Stimulated activated CD4-positive, alpha-beta T cell treated with anti-CD3 and anti-CD28 coated beads, Interleukin-2, amount 100 ng/mL, for 48 hours (primary cell): ENCODE measurements at regions not wholly inside any gene's neighbourhood (a gene's known extent, or its start where the extent isn't known, plus 50 kb on each side); places are given as distances from the start of the nearest gene placed in this dataset.
"Not testable (repeated sequence)": the region's sequence is repeated elsewhere in the genome, so short reads cannot be mapped to it uniquely, and the experiment has no call there.

Experiments used
- DNase-seq, 2 donors: peaks; one replicate each; pipeline ENCODE4 v3.0.0-alpha.2; 2020

DNA sequence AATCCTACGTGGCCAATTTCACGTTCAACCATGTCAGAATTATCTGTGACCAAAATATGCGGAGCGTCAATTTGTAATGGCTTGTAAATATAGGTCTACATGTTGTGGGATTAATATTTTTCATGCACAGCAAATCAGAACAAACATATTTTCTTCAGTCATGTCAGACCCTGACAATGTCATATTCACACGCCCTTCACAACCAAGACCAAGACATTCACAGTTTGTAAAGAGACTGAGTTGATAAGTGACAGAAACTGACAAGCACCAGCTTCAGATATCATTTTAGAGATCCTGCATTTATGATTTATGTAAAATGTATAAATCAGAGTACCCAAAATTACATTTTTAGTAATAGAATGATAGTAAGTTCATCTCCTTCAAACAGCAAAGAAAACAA is 57.3 kb upstream of the NOVA1 start:
- DNase-seq, result no peak

DNA sequence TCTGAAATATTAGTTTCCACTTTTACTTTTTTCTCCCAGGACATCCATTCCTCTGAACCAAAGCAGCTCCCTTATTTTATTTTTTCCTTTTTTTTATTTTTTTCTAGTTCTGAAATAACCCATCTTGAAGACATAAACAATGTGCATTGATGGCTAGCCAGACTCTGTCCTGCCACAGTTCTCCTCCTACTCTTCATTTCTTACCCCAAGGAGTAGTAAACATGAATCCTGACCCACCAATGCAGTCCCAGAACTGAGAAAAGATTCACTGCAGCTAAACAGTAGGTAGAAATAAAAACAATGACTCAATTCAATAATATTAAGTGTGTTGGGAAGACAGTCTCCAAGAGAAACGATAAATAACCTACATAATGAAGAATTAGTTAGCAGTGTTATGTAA is 65.7 kb upstream of the NOVA1 start:
- DNase-seq, result no peak

DNA sequence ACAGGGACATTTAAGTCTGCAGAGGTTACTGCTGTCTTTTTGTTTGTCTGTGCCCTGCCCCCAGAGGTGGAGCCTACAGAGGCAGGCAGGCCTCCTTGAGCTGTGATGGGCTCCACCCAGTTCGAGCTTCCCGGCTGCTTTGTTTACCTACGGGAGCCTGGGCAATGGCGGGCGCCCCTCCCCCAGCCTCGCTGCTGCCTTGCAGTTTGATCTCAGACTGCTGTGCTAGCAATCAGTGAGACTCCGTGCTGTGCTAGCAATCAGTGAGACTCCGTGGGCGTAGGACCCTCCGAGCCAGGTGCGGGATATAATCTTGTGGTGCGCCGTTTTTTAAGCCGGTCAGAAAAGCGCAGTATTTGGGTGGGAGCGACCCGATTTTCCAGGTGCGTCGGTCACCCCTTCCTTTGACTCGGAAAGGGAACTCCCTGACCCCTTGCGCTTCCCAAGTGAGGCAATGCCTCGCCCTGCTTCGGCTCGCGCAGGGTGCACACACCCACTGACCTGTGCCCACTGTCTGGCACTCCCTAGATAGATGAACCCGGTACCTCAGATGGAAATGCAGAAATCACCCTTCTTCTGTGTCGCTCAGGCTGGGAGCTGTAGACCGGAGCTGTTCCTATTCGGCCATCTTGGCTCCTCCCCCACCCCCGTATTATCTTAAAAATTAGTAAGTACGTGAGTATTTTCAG is 81.0 kb upstream of the NOVA1 start:
- not testable (repeated sequence) for DNase-seq

DNA sequence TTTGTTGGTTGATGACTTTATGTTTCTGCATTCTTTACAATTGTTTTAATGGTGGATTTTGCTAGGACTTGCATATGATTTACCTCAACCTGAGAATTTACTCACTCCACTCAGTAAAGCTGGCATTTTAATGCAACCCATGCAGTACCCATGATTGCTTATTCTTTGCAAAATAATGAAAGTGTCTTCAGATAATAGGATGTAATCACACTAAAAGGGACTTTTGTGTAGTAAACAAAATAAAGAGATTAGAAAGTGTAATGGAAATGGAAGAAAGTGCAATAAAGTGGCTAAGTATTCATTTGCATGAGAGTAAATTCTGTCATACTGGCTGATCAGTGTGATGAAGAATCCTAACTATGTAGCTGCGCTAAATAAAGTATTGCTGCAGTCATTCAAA is 87.6 kb upstream of the NOVA1 start:
- DNase-seq, result no peak

DNA sequence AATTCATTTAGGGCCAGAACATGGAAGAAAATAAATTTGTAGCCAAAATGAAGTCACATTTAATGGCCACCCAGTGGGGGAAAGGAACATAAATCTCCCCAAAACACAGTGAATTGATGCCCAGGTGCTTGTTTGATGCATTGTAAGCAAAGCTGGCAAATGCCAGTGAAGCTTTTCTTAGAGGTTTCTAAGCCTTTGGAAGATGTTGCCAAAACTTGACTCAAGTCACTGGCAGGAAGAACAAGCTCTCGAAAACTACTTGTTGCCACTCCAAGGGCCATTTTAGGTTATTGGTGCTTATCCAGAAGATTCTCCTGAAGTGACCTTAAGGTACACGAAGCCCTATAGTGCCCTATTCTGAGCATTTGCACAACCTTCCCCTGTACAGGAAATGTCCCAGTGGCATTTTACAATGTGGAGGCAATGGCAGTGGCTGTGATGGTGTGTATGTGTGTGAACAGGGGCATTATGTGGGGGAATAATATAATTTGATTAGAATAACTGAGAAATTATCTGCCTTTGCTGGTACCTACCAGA is 89.5 kb upstream of the NOVA1 start:
- DNase-seq, result no peak

DNA sequence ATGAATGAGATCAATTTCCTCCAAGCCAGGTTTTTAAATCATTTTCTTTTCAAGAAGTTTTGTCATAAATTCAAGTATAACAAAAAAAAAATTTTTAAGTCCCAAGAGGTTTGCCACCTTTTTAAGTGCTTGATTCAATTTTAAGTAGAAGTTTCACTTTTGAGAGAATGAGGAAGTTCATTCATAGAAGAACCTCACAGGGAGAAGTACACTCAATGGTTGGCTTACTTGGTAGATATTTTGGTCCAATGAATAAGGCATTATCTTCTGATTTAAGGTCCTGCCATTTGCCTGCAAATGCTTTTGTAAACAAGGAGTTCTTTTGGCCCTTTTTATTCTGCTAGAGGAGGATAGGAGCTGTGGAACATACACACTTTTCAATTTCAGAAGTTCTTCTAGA is 96.7 kb upstream of the NOVA1 start:
- no peak for DNase-seq

DNA sequence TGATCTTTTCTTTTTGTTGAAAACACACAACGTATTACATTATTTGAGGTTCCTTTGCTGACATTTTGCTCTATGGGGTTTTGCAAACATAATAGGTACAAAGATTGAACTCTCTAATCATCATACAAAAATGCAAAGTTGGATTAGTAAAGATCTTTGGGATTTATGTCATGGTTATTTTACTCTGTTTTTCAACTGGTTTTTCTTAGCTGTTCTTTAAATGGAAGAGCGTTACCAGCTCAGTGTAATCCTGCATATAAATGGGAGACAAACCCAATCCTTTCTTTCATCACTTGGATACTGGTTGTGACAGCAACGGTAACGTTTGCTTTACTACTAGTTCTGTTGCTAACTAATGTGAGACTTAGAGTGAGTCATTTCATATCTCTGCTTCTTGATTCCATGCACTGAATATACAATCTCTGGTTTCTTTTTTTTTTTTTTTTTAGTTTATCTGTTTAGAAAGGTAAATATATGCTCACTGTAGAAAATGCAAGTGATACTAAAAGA is 104.9 kb upstream of the NOVA1 start:
- no peak for DNase-seq

DNA sequence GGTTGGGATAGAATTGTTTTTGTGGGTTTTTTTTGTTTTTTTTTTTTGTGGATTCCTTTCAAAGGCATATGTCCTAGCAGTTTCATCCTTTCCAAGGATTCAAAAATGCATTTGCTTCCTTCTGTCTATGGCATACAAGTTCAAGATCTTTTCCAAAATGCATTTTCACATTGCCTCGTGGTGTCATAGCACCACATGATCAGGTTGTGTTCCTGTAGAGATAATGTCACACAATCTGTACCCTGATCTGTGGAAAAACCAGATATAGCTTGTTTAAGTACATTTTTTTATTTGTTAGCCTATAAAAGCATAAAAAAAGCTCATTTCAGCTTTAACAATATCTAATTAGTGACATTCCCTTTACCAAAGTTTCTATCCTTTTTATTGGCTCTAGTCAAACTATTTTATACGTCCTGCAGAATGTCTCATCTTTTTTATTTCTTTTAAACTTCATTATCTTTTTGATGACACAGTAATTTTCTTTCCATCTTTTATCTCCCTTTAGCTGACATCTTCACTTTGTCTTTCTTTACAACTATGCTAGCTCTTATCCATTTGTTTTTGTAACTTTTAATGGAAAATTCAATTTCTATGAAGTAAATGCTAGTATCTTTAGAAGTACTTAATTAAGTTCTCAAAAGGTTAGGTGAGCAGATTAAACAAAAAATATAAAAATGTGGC is 106.0 kb upstream of the NOVA1 start:
- no peak for DNase-seq

DNA sequence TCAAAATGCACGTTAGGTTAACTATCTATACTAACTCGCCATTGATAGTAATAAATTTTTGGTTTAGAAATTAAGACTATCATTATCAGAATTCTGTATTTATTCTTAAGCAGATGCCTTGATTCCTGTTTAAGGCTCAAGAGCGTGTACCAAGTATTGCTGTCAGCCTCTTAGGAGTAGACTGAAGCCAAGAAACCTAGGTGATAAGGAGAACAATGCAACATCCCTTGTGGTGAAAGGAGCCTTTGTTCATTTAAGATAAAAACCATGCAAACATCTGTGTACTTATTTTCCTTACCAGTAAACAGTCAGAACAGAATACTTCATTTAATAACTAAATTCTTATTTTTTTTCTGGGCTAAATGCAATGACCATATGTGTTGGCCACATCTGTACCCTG is 109.4 kb upstream of the NOVA1 start:
- no peak for DNase-seq

DNA sequence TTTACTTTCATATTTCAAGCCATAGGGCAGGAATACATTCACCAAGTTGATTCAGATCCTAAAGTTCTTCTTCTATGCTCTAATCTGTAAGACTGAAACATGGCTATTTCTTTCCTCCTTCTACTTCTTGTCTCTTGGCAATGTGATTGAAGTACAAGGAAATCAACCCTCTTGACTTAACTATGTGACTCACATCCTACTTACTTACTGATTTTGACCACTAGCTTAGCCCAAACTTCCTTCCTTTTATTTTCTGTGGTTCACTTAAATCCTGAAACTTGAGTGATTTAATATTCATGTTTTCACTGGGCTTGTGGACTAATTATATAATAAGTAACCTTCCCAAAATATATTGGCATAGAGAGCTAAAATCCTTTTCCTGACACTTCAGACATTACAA is 111.2 kb upstream of the NOVA1 start:
- DNase-seq, result no peak

DNA sequence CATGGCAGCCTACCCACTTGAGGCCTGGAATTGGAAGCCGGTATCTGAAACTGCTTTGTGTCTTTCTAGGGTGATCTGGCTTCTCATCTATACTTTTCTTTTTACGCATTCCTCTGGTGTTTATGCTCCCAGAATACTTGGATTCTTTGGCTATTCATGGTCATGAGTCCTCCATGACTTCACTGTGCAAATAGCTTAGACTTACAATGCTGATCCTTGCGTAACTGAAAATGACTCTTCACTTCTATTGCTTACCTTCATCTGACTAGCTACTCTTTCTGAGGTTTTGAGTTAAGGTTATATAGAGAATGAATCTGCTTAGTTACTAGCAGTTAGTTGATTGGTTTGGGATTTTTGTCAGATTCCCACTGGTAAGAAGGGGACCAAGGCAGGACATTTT is 121.7 kb upstream of the NOVA1 start:
- no peak for DNase-seq

DNA sequence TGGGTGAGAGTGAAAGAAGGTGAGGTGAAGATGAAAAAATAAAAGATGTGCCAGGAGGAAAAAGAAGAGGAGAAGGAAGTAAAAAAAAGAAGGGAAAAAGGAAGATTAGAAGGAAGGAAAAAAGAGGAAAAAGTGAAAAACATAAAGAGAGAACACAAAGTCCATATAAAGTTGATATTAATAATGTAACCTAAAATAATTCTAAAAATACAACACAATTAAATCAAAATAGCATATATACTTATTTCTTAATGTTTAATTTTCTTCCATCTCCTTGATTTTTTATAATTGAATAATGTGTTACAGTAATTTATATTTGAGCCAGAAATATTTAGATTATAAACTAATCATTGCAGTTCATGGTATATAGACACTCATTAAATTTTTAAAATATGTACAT is 124.4 kb upstream of the NOVA1 start:
- no peak for DNase-seq

DNA sequence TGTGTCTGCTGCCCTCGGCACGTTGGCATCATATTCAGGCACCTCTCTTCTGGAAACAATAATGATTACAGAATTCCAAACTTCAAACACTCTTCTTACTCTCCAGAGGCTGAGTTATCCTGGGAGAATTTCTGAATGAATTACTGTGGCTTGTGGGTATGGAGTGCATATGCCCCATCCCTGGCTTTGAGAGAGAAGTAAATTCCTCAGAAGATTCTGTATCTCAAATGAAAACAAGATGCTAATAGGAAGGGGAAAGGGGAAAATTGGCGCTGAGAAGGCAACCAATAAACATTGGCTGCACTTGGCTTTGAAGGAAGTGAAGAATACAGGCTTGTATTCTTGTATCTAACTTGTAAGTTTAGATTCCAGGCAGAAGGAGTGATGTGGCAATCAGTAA is 132.0 kb upstream of the NOVA1 start:
- no peak for DNase-seq

DNA sequence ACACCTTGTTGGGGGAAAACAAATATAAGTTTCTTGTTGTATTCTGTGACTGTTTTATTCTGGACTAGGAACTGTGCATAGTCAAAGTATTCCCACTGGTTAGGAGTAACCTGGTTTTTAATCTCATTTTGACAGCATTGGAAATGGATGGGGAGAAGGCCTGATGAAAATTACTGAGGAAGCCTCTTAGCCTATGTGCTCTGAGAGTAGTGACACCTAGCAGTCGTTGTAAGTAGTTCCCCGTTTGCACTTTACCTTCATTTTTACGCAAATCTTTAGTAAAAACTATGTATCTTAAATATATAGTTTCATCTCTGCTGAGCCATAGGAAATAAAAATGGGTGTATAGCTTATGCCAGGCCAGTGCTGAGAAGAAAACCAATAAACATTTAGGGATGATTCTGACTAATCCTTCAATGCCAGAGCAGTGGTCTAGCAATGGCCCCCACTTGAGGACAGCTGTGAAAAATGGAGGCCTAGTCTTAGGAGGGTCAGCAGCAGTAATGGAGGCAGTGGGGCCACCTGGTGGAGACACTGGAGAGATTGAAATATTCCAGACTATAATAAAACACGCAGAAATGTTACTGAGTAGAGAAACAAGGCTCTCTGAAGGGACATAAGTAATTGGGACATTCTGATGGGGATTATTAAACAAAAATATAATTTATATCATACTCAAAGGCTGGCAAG is 133.2 kb upstream of the NOVA1 start:
- DNase-seq, result no peak

DNA sequence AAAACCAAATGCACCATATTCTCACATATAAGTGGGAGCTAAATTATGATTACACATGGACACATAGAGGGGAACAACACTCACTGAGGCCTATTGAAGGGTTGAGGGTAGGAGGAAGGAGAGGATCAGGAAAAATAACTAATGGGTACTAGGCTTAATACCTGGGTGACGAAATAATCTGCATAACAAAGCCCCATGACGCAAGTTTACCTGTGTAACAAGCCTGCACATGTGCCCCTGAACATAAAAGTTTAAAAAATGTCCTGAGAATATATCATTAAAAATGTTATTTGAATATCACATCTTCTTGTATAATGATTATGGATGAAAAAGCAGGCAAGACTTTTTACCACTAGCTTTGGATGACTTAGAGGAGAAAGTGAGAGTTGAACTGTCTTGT is 138.0 kb upstream of the NOVA1 start:
- DNase-seq, result no peak

DNA sequence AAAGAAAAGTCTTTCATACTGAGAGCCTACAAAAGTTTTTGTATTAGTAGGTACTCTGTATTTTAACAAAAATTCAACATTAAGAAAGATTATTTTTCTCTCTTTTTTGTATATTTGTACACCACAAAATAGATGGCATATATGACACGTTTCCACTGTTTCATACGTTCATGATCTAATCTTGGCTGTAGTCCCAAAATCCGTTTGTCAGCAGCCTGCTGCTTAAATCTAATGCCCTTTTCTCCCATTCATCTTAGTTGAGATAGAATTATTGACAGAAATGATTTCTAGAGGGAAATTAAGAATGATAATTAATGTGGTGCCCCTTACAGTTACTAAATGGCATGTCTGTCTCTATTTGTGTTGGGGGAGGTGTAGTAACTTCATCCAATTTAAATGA is 140.7 kb upstream of the NOVA1 start:
- no peak for DNase-seq

DNA sequence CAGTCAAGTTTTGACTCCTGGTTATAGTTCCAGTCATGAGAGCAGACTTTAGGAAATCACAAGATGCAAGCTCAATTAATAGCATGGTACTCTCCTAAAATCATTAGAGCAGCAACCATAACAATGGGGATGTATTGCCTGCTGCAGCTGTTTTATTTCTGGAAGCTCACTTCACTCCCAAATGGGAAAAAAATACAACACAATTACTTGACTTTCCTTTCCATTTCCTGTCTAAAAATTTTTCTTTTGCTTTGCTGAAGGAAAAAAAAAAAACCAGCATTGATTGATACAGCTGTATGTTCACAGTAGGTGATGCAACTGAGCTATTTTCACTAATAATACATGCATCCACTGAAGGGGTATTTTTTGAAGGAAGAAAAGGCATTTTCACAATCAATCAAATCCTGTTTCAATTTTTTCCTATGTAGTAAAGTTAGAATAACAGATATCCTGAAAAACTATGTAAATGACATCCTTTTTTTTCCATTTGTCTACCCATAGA is 143.9 kb upstream of the NOVA1 start:
- no peak for DNase-seq

DNA sequence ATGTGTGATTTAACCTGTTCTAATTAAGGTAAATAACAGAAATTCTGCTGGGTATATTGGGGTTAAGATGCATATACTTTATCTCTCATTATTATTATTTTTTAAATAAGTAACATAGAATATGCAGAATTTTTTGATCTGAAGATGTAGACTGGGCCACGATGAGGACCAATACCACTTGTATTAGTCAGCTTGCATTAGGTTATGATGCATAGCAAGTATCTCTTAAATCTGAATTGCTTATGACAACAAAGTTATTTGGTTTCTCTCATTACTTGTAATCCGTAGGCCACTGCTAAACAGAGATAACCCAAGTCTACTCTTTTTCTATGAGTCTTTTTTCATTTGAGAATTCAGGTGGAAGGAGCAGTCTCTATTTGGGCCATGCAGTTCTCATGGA is 145.5 kb upstream of the NOVA1 start:
- no peak for DNase-seq

DNA sequence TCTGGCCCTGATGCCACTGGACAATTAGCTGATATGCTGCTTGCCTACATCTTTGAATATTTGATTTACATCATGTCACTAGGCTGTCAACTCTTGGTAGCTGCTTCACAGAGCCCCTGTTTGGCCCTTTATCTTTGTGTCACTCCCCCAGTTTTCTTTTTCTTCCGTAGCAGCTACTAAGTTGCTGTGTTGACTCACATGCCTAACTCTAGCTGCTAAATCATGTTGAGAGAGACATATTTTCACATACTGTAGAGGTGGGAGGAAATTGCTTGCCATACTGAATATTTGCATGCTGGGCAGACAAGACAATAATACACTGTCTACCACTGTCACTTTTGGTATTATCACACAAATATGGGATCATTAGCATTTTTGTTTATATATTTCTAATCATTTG is 147.1 kb upstream of the NOVA1 start:
- DNase-seq, result no peak

DNA sequence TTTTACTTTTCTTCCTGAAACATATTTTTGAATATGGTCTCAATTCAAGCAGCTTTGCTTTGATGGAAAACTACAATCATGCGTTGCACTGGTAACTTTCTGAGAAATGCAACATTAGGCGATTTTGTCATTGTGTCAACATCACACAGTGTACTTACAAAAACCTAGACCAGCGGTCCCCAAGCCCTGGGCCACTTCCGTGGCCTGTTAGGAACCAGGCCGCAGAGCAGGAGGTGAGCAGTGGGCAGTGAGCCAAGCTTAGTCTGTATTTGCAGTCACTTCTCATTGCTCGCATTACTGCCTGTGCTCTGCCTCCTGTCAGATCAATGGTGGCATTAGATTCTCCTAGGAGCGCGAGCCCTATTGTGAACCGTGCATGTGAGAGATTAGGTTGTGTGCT is 163.7 kb upstream of the NOVA1 start:
- no peak for DNase-seq

DNA sequence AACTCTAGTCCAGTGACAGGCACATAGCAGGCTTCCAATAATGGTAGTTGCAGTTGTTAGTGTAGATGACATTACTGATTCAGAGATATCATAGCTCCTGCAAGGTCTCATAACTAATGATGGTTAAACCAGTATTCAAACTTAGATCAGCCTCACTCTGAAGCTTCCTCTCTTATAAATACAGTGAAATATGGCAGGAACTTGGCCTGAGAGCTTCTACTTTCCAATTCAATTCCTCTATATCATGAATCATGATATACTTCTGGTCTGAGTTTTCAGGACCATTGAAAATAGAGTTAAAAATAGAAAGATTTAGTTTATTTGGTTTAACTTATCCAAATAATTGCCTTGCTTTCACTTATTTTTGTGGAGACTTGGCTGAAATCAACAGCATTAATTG is 167.5 kb upstream of the NOVA1 start:
- no peak for DNase-seq

DNA sequence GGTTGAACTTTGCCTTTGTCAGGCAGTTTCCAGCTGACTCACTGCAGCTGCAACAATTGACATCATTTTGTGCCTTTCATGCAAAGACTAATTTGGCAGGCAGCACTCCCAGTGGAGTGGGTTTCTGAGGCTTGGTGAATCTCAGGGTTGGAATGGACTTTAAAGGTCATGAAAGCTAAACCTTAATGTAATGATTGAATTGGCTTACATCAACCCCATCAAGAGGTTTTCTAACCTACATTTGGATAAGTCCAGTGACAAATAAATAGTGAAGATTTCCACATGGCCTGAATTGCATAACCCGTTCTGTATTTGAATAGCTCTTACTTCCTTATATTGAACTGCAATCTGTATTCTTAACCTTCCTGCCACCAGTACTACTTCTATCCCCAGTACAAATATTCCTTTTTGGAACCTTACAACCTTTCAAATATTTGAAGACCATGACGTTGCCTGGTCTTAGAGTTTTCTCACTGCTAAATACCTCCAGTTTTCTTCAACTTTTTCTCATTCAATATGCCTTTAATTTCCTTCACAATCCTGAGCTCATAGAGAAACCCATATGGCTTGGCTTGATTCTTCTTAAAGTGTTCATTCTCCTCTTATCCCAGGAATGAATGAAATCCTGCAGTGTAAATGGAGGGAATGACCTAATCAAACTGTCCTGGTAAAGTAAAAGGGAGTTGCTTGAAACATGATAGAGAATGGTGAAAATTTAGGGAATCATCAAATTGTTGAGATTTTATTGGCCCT is 168.1 kb upstream of the NOVA1 start:
- DNase-seq, result no peak

DNA sequence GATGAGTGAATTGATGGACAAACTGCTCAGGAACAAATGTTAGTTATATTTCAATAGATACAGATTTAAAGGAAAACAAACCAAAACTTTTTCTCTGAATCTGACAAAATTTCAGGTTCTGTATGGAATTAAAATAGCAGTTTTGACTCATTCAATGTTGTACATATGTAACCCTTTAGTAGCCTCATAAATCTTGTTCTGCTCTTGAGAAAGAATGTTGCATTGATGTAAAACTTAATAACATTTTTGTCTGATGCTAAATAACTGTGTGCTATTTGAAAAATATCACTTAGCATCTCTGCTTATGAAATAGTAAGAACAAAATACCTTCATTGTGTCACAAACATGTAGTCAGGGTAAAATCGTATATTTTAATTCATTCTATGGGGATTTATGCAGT is 168.9 kb upstream of the NOVA1 start:
- no peak for DNase-seq
